Putamen (tissue), 1 donor: ENCODE measurements at regions not wholly inside any gene's neighbourhood (a gene's known extent, or its start where the extent isn't known, plus 50 kb on each side); places are given as distances from the start of the nearest gene placed in this dataset.
"Not testable (repeated sequence)": the region's sequence is repeated elsewhere in the genome, so short reads cannot be mapped to it uniquely, and the experiment has no call there.

Experiments used
- DNase-seq: peaks from one replicate; pipeline ENCODE4 v3.0.0-alpha.2; 2016; ENCODE audit warnings: low spot score

DNA sequence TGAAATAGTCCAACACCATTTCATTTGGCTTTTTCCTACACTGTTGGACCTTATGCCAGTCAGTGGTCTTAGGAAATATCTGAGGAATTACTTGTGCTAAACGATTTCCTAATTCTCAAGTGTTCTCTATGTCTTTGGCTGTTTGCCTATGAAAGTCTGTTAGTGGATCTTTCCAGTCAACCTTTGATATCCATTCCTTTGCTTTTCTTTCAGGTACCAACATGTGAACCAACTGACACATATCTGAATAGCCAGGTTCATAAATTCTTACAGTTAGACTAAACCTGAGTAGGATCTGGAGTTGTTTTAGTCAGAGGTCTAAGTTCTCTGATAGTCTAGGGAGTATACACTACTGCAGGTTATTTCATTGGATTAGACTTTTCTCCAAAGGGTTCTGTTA, 343.5 kb upstream of the LRRC3B start:
- no peak for DNase-seq

GRCh38 chr3:26280517-26280916, 342.1 kb upstream of the LRRC3B start:
- no peak for DNase-seq

DNA sequence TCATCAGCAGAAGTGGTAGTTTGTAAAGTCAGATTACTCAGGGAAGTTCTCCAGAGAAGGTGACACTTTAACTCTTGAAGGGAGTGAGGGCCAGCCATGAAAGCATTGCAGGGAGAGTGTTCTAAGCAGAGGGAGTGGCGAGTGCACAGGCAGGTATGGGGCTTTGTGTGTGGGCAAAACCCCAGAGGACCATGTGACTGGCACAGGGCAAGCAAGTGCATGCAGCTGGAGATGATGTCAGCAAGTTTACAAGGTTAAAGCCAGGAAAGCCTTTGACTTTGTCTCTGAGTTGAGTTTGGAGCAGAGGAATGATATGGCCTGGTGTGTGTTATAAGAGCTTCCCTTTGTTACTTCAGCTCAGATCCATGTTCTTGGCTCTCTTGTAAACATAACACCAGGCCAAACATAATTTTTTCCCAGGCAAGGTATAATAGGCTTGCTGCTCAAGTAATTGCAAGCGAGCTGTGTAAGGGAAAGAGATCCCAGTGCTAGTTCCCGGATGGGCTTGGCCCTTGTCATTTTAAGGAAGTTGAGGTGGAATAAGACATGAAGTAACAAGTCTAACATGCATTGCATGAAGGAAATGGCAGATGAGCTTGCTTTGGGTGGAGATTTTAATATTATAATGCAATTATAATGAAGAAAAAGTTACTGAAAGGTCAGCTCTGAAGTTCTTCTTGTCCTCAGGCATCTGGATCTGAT, 341.1 kb upstream of the LRRC3B start:
- DNase-seq, result no peak

GRCh38 chr3:26284503-26284902, 338.1 kb upstream of the LRRC3B start:
- not testable (repeated sequence) for DNase-seq

DNA sequence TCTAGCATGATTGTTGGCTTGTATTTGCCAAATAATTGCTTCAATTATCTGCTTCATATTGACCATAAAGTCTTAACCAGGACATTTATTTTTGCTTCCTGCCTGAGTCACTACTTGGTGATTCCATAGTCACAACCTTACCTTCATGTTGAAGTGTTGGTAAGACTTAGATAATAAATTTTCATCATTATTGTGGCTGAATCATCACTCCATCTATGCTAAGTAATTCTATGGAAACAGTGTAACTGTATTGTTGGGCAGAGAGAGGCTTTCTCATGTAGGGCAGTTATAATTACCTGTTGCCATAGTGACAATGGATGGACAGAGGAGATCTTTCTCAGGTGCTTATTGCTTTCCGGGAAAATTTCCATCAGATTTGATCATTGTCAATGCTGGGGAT, 330.7 kb upstream of the LRRC3B start:
- DNase-seq, result no peak

DNA sequence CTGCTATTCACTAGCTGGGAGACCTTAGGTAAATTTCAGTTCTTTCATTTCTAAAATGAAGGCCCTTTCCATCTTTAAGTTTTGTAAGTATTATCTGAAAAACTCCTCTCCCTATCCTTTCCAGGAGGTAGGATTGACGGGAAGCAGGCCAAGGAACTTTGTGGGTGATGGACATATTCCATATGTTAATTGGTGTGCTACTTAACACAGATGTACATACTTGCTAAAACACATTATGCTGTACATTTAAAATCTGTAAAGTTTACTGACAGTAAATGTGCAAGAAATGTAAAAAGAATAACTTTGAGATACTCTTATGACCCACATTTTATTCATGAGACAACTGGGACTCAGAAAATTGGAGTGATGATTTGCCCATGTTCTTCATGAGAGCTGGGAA, 329.8 kb upstream of the LRRC3B start:
- no peak for DNase-seq

DNA sequence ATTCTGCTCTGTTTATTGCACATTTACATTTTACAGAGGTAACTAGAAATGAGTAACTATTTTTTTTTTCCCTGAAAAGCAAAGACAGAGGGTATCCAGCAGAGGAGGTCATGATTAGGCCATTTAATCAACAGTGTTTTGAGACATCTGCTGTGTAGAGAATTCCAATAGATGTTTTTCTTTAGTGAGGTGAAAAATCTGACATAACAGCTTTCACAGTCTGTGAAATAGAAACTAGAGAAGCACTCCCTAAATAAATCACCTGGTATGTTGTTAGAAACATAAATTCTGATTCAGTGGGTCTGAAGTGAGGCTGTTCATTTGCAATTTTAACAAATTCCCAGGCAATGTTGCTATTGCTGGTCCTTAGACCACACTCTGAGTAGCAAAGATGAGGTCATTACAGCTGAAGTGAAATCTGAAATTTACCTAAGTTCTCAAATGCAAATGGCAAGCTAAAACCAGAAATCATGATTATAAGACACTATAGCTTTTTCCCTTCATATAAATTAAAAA, 329.2 kb upstream of the LRRC3B start:
- no peak for DNase-seq

- no peak for DNase-seq
Measured at GRCh38 chr3:26307192-26307591, 315.4 kb upstream of the LRRC3B start.

DNA sequence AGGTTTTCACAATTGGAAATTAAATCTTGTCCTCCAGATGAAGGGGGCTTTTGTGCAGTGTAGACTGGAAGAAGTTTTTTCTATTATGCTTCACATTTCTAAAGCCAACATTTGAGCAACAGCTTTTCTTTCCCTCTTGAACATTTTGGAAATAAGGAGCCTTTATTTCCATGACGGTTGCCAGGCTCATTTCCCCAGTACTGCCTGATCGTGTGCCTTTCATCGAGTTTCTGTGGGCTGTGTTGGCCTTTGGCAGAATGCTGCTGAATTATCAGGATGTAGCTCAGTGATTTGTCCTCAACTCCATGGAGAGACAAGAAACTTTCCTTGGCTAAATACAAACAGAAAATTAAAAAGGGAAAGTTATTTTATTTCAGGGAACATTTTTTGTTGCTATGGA, 314.8 kb upstream of the LRRC3B start:
- DNase-seq, result peak; percentile 47

- no peak for DNase-seq
Measured at GRCh38 chr3:26308454-26308853, 314.1 kb upstream of the LRRC3B start.

DNA sequence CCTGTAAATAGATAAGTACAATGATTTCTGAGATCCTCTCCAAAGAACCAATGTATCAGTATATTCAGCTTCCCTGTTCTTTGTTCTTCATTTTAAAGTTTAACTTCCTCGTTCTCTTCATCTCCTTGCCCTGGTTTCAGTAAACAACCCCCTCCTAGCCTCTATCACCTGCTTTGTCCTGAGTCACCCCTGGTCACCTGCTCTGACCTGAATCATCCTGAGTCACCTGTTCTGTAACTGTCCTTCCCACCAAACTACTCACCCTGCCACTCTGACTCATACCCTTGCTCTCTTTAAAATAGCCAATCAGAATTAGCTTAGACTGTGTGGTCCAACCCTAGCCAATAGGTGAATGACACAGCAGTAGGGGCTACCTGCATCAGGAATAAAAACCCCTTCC, 313.0 kb upstream of the LRRC3B start:
- DNase-seq, result not testable (repeated sequence)

DNA sequence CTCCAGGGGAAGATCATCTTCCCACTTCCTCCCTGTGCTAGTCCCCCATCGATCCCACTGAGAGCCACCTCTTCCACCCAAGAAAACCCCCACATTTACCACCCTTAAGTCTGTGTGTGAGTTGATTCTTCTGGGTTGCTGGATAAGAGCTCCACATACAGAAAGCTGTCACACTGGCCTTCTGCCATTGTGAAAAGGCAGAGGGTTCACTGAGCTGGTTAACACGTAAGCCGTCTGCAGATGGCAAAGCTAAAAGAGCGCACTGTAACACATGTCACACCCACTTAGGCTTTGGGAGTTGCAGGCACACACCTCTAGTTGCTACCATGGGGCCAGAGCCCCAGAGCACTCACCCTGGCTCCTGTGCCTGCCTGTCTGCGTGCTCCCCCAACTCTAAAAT, 309.8 kb upstream of the LRRC3B start:
- DNase-seq, result no peak

- no peak for DNase-seq
Measured at GRCh38 chr3:26316472-26316871, 306.1 kb upstream of the LRRC3B start.

GRCh38 chr3:26323741-26324140, 298.8 kb upstream of the LRRC3B start:
- not testable (repeated sequence) for DNase-seq

DNA sequence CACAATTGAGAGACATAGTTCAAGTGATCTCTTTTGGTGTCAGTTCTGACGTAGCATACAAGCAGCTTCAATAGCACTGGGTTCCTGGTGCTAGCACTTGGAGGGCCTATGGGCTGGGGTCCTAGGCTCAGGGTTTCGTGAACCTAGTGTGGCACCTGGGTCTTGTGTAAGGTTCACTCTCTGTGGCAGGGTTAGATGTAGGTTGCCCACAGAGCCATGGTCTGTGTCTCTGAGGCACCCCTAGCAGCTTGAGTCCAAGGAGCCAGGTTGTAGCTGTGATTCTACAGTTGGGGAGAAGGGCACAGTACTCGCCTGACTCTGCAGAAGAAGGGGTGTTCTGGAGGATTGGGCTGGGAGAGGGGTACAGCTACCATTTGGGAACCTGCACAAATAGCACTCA, 282.6 kb upstream of the LRRC3B start:
- DNase-seq, result no peak

DNA sequence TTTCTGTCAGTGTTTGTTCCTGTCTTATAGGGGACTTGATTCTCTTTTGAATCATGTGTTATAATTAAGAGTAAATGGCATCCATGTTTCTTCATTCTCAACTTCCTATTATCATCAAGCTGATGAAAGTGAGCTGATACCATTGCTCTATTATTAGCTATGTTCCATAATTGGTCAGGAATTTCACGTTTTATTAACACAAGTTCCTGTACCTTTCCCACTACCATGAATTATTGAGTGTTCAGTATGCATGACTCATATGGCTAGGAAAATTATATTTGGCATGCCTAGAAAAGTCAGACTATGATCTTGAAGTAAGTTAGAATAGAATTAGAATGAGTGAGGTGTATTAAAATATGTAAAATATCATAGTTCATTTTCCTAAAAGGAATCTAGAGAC, 278.9 kb upstream of the LRRC3B start:
- no peak for DNase-seq

GRCh38 chr3:26345613-26346012, 277.0 kb upstream of the LRRC3B start:
- DNase-seq, result no peak

DNA sequence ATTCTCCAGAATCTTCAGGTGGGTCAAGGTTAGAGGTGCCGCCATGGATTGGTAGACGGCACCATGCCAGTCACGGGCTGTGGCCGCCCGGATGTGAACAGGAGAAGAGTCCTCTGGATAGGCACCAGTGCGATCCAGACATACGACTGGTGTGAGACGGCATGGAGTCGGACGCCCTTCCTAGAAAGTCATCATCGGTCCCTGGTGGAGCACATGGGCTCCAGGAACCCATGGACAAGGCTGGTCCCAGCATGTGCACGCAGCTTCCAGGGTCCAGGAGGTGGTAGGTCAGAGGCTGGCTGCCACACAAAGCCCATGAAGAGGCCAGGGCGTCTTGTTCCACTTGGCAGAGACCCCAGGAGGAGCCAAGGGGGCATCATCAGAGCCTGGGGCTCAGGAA, 276.1 kb upstream of the LRRC3B start:
- DNase-seq, result no peak

- no peak for DNase-seq
Measured at GRCh38 chr3:26347150-26347549, 275.4 kb upstream of the LRRC3B start.

- no peak for DNase-seq
Measured at GRCh38 chr3:26350853-26351252, 271.7 kb upstream of the LRRC3B start.

- no peak for DNase-seq
Measured at GRCh38 chr3:26353097-26353496, 269.5 kb upstream of the LRRC3B start.

- no peak for DNase-seq
Measured at GRCh38 chr3:26358405-26358804, 264.2 kb upstream of the LRRC3B start.

DNA sequence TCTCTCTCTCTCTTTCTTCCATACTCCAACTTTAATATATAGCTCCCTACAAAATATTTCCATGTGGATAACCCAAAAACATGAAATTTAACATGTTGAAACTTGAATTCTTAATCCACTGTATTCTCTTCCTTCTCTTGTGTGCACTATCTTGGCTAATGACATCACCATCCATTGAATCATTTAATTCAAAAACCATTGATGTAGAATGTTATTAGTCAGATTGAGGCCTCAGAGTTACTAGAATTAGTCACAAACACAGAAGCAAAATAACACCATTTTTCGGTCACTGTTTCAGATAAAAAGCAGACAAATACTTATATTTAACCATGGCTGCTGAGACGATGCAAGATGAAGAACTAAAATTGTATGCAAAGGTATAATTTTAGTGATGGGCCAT, 256.9 kb upstream of the LRRC3B start:
- no peak for DNase-seq

DNA sequence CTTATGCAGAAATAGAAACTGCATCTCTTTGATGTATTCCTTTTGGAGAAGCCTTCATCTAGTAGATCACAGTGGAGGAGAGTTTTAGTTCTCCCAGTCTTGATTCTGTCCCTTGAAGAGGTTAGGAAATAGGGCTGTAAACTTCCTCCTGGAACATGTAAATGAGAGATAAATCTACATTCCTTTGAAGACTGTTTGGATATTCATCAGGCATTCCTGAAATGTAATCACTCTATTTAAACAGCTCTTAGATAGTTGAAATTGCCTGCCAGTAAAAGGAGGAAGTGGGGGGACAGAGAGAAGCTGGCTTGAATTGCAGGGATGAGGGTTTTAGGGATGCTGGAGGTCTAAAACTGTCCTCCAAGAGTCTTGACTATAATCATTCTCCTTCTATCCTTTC, 254.3 kb upstream of the LRRC3B start:
- DNase-seq, result no peak
